Loucy (cell line): ENCODE measurements at regions not wholly inside any gene's neighbourhood (a gene's known extent, or its start where the extent isn't known, plus 50 kb on each side); places are given as distances from the start of the nearest gene placed in this dataset.

Experiments
- EZH2phosphoT487 ChIP-seq: fragments of 200-600 bp; IDR thresholded peaks from 2 replicates; pipeline ENCODE4 v1.6.1; 2018; ENCODE audit warnings: antibody characterized with exemption, mild to moderate bottlenecking, moderate library complexity, borderline replicate concordance
- TF ChIP-seq, protein P1 (sequence below): fragments of 200-600 bp; sonication (generic); conservative IDR thresholded peaks from 2 replicates; pipeline ENCODE4 v1.5.1; 2014; ENCODE audit warnings: mild to moderate bottlenecking, antibody characterized with exemption, low read length

- TF ChIP-seq, protein P1, sequence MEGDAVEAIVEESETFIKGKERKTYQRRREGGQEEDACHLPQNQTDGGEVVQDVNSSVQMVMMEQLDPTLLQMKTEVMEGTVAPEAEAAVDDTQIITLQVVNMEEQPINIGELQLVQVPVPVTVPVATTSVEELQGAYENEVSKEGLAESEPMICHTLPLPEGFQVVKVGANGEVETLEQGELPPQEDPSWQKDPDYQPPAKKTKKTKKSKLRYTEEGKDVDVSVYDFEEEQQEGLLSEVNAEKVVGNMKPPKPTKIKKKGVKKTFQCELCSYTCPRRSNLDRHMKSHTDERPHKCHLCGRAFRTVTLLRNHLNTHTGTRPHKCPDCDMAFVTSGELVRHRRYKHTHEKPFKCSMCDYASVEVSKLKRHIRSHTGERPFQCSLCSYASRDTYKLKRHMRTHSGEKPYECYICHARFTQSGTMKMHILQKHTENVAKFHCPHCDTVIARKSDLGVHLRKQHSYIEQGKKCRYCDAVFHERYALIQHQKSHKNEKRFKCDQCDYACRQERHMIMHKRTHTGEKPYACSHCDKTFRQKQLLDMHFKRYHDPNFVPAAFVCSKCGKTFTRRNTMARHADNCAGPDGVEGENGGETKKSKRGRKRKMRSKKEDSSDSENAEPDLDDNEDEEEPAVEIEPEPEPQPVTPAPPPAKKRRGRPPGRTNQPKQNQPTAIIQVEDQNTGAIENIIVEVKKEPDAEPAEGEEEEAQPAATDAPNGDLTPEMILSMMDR = no peak
- no peak for TF ChIP-seq EZH2phosphoT487
These were observed 2221.9 kb upstream of the RAG2 start for GRCh38 chr11:38819981-38820380.
